ENCODE measurements at regions not wholly inside any gene's neighbourhood (a gene's known extent, or its start where the extent isn't known, plus 50 kb on each side); places are given as distances from the start of the nearest gene placed in this dataset.

DNA sequence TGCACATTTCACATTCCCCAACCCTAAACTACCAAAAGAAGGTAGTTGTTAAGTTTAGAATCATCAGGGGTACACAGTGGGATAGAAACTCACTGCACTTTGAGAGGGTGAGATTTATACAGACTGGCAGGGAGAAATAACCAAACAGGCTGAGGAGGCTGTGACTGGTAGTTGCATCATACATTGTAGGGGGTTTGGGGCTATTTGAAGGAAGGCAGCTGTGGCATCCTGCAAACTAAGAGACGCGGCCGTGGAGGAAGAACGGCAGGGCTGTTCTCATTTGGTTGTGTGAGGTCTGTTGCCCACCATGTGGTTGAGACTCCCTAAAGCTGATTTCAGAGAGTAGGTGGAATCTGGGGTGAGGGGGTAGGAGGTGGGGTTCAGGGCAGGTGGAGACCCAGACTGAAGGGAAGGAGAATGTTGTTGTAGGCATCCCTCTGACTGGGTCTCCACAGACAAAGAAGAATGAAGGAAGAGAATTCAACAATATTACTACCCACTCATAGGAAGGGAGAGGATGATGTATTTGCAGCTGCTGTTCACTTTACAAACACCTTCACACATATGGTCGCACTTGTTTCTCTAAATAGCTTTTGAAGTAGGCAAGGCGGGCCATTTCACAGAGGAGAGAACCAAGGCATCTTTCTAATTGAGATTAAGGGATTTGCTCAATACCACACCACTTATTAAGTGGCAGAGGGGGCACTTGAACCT, 170.9 kb upstream of the SIX2 start:
- Histone ChIP-seq H3K4me3 (ENCODE audit: low read length) (no peak overlapping the region), H3K9me3 (ENCODE audit: low read depth, low read length) (no peaks in the 10 kb centered on the region), H3K4me1 (ENCODE audit: insufficient read depth, low read length) (peaks cover 10% of the 10 kb centered on the region), H3K27me3 (ENCODE audit: insufficient read depth, low read length) (peaks cover 14% of the 10 kb centered on the region)

DNA sequence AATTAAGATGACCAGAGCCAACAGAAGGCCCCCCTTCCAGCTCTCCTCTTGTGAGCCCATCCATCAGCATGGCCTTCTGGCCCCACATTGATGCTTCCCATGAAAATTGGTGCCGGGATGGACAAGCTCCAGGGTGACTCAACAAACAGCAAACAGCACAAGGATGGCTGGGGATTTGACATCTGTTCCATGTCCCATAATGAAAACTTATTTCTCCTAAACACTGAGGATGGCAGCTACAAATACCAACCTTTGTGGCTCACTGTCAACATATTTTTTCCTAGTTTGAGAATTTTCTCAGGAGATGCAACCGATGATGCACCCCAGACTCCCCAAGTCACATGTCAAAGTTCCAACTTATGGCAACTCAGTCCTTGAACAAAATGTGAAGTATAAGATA, 169.6 kb upstream of the SIX2 start:
- Histone ChIP-seq H3K4me1 (ENCODE audit: insufficient read depth, low read length) (peaks cover 10% of the 10 kb centered on the region), H3K27me3 (ENCODE audit: insufficient read depth, low read length) (peaks cover 25% of the 10 kb centered on the region), H3K4me3 (ENCODE audit: low read length) (no peak overlapping the region), H3K9me3 (ENCODE audit: low read depth, low read length) (no peaks in the 10 kb centered on the region)

GRCh38 chr2:45178359-45178758, 169.1 kb upstream of the SIX2 start:
- Histone ChIP-seq H3K27me3 (ENCODE audit: insufficient read depth, low read length) (peaks cover 30% of the 10 kb centered on the region), H3K4me1 (ENCODE audit: insufficient read depth, low read length) (peaks cover 10% of the 10 kb centered on the region), H3K4me3 (ENCODE audit: low read length) (no peak overlapping the region), H3K9me3 (ENCODE audit: low read depth, low read length) (no peaks in the 10 kb centered on the region)

- Histone ChIP-seq H3K27me3 (ENCODE audit: insufficient read depth, low read length) (peaks cover 34% of the 10 kb centered on the region), H3K9me3 (ENCODE audit: low read depth, low read length) (no peaks in the 10 kb centered on the region), H3K4me1 (ENCODE audit: insufficient read depth, low read length) (peaks cover 10% of the 10 kb centered on the region), H3K4me3 (ENCODE audit: low read length) (no peak overlapping the region)
These were observed 168.6 kb upstream of the SIX2 start for GRCh38 chr2:45177870-45178269.

- H3K27me3 ChIP-seq (ENCODE audit: insufficient read depth, low read length), result peaks cover 49% of the 10 kb centered on the region
- H3K9me3 ChIP-seq (ENCODE audit: low read depth, low read length), result no peaks in the 10 kb centered on the region
- peaks cover 10% of the 10 kb centered on the region for H3K4me1 ChIP-seq (ENCODE audit: insufficient read depth, low read length)
- H3K4me3 ChIP-seq (ENCODE audit: low read length), result no peak overlapping the region
These were observed 167.1 kb upstream of the SIX2 start for GRCh38 chr2:45176390-45176789.

GRCh38 chr2:45173513-45173912, 164.3 kb upstream of the SIX2 start:
- Histone ChIP-seq H3K4me1 (ENCODE audit: insufficient read depth, low read length) (peaks cover 27% of the 10 kb centered on the region), H3K27me3 (ENCODE audit: insufficient read depth, low read length) (peaks cover 71% of the 10 kb centered on the region), H3K9me3 (ENCODE audit: low read depth, low read length) (no peaks in the 10 kb centered on the region), H3K4me3 (ENCODE audit: low read length) (no peak overlapping the region)

DNA sequence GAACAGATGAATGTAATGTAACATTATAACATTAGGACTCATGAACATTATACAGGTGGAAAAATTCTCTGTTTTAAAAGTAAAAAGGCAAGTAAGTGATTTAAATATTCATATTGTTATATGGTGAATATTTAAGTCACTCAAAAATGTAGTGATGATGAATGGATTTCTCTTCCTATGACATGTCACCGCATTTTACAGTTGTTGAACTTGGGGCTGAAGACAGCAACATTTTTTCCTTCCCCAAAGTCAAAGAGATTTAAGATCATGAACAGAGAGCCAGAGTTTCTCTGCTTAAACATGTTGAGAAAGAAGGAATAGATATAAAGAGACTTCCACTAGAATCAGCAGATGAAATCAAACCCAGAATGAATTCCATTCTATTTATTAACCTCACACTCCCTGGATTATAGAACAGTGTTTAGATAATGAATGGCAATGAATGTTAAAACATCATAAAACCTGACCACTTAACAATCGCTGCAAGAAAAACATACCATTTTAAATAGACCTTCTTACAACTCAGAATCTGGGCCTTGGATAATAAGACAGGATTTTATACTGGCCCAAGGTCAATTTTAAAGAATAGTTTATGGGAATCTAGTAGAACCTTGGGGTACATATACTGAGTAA, 163.6 kb upstream of the SIX2 start:
- Histone ChIP-seq H3K9me3 (ENCODE audit: low read depth, low read length) (no peaks in the 10 kb centered on the region), H3K4me1 (ENCODE audit: insufficient read depth, low read length) (peaks cover 21% of the 10 kb centered on the region), H3K27me3 (ENCODE audit: insufficient read depth, low read length) (peaks cover 74% of the 10 kb centered on the region), H3K4me3 (ENCODE audit: low read length) (no peak overlapping the region)

GRCh38 chr2:45172142-45172541, 162.9 kb upstream of the SIX2 start:
- peaks cover 82% of the 10 kb centered on the region for H3K27me3 ChIP-seq (ENCODE audit: insufficient read depth, low read length)
- H3K4me3 ChIP-seq (ENCODE audit: low read length), result no peak overlapping the region
- H3K4me1 ChIP-seq (ENCODE audit: insufficient read depth, low read length), result peaks cover 18% of the 10 kb centered on the region
- no peaks in the 10 kb centered on the region for H3K9me3 ChIP-seq (ENCODE audit: low read depth, low read length)

GRCh38 chr2:45171136-45171501, 161.9 kb upstream of the SIX2 start:
- peaks cover 18% of the 10 kb centered on the region for H3K4me1 ChIP-seq (ENCODE audit: insufficient read depth, low read length)
- no peaks in the 10 kb centered on the region for H3K9me3 ChIP-seq (ENCODE audit: low read depth, low read length)
- no peak overlapping the region for H3K4me3 ChIP-seq (ENCODE audit: low read length)
- peaks cover 85% of the 10 kb centered on the region for H3K27me3 ChIP-seq (ENCODE audit: insufficient read depth, low read length)

DNA sequence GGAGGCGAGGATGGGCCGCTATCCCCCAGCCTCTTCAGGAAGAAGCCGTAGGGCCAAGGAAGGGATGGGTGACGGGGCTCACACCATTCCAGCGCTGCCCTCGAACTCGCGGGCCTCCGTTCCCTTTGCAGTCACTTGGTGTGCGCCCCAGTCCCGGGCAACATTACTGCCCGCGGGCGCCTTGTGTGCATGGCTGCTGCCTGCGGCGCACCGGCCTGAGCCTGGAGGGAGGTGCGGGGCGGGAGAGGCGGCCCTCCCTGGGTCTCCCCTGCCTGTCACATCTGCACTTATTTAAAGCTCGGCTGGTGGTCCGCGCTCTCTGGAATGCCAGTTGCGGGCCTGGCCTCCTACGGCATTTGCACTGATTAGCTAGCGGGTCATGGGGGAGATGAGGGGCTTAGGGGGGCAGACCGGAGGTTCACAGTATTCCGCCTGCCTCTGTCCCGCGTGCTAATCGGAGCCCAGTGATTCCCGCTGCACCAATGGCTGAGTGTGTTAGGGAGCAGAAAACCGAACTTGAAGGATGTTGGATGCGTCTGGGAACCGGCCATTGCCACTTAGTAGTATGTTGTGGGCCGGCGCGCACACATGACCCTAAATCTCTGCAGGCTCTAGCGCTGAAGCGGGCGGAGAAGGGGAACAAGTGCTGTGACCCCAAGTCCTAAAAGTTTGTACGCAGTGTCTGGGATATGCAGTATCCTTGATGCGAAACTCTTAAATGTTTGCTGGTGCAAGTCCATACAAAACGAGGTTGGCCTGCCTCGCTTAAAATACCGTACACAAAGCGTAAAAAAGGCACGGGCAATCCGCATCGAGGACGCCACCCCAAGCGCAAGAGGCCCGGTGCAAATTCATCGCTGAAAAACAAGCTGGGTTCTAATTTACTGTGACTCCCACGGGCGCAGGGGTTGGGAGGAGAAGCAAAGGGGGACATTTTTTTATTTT, 161.2 kb upstream of the SIX2 start:
- H3K9me3 ChIP-seq (ENCODE audit: low read depth, low read length), result no peaks in the 10 kb centered on the region
- H3K27me3 ChIP-seq (ENCODE audit: insufficient read depth, low read length), result peaks cover 91% of the 10 kb centered on the region
- no peak overlapping the region for H3K4me3 ChIP-seq (ENCODE audit: low read length)
- peaks cover 18% of the 10 kb centered on the region for H3K4me1 ChIP-seq (ENCODE audit: insufficient read depth, low read length)

DNA sequence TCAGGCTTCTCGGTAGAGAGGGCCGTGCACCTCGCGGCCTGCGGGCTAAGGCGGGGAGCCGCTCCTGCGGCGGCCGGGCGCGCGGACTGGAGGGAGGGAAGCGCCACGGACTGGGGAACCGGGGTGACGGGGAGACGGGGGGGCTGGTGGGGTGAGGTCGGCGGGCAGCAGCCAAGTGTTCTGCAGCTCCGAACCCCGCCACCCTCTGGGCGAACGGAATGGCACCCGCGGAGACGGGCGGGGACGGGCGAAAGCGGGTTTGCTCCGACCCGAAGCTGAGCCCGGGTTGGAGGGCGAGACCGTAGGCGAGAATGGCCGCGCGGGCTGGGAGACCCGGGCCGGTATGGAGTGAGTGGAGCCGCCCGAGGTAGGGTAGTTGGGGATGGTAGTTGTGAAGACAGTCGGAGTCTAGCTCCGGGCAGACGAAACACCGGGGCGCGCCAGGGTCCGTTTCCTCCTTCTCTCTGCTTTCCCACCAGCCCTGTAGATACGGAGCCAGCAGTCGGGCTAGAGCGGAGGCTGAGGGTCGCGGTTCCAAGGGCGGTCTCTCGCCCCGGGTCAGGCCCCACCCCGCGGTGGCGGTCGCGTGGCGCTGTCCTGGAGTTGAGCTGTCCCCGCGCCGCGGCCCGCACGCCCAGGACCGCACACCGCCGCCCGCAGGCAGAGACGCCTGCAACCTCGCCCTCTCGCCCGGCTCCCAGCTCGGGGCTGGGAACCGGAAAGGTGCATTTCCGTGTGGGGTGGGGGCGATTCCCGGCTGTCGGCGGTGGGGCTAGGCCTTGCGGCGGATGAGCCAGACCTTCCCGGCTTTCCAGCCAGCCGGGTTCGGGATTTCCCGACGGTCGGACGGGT, 160.3 kb upstream of the SIX2 start:
- Histone ChIP-seq H3K4me1 (ENCODE audit: insufficient read depth, low read length) (peaks cover 18% of the 10 kb centered on the region), H3K4me3 (ENCODE audit: low read length) (no peak overlapping the region), H3K27me3 (ENCODE audit: insufficient read depth, low read length) (peaks cover 92% of the 10 kb centered on the region)

GRCh38 chr2:45168711-45169338, 159.6 kb upstream of the SIX2 start:
- Histone ChIP-seq H3K4me3 (ENCODE audit: low read length) (no peak overlapping the region), H3K9me3 (ENCODE audit: low read depth, low read length) (no peaks in the 10 kb centered on the region), H3K27me3 (ENCODE audit: insufficient read depth, low read length) (peaks cover 92% of the 10 kb centered on the region), H3K4me1 (ENCODE audit: insufficient read depth, low read length) (peaks cover 18% of the 10 kb centered on the region)

More for the DNA sequence above, 160.3 kb upstream of the SIX2 start:
- no peaks in the 10 kb centered on the region for H3K9me3 ChIP-seq (ENCODE audit: low read depth, low read length)

DNA sequence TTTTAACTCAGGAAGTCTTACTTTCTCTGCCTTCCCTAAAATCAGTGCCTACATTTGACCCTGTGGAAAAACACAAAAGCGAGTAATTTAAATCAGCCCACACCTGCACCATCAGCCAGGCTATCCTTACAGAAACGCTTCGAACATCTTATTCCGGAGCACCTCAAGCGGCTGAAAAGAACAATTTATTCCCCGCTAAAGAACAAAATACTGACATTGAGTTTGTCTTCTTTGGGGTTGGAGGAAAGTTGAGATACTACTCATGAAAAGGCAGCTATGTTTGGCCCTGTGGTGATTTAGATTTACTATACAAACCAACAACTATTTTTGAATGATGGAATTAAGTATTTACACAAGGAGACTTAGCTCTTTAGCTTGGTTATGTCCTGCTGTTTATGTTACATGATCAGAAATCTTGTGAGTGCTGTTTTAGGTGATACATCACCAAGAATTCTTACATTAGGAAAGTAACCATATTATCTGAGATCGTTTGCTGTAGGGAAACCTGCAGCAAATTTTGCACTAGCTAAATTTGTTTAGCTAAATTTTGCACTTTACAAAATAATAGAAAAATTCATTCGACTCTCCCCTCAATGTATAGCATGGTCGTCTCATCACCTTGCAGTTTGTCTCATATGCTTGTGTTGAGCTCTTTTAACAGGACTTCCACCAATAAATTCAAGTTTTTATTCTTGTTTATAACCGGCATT, 158.8 kb upstream of the SIX2 start:
- Histone ChIP-seq H3K9me3 (ENCODE audit: low read depth, low read length) (no peaks in the 10 kb centered on the region), H3K4me3 (ENCODE audit: low read length) (no peak overlapping the region), H3K27me3 (ENCODE audit: insufficient read depth, low read length) (peaks cover 85% of the 10 kb centered on the region), H3K4me1 (ENCODE audit: insufficient read depth, low read length) (peaks cover 18% of the 10 kb centered on the region)
